ENCODE measurements at regions not wholly inside any gene's neighbourhood (a gene's known extent, or its start where the extent isn't known, plus 50 kb on each side); places are given as distances from the start of the nearest gene placed in this dataset.

DNA sequence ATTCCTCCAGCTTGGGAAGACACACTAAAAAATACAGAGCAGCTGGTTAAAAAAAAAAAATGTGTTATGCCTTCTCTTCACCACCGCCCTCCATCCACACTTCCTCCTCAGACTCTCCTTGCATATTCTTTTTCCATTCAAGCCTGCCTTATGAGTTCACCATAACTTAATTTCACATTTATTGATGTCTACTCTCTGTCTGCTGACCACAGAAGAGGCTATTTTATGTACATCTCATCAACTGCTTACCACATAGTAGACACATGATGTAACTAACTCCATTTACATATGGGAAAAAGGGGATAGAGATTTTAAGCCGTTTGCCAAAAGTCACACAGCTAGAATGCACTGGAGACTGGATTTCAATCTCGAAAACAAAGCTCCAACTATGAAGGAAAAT is 409.8 kb downstream of the CDH11 start:
- Mint-ChIP-seq H3K27ac (no peak overlapping the region), H3K4me1 (peaks cover 5% of the 10 kb centered on the region), H3K4me3 (no peak overlapping the region), H3K27me3 (ENCODE audit: low read depth) (no peaks in the 10 kb centered on the region), H3K9me3 (no peaks in the 10 kb centered on the region), H3K36me3 (no peaks in the 10 kb centered on the region)
- no peak for DNase-seq (ENCODE audit: low spot score in 2 of 2, unreplicated experiment in 2 of 2)
- TF ChIP-seq, protein P1, sequence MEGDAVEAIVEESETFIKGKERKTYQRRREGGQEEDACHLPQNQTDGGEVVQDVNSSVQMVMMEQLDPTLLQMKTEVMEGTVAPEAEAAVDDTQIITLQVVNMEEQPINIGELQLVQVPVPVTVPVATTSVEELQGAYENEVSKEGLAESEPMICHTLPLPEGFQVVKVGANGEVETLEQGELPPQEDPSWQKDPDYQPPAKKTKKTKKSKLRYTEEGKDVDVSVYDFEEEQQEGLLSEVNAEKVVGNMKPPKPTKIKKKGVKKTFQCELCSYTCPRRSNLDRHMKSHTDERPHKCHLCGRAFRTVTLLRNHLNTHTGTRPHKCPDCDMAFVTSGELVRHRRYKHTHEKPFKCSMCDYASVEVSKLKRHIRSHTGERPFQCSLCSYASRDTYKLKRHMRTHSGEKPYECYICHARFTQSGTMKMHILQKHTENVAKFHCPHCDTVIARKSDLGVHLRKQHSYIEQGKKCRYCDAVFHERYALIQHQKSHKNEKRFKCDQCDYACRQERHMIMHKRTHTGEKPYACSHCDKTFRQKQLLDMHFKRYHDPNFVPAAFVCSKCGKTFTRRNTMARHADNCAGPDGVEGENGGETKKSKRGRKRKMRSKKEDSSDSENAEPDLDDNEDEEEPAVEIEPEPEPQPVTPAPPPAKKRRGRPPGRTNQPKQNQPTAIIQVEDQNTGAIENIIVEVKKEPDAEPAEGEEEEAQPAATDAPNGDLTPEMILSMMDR (IDR thresholded peaks at IDR 0.05; ENCODE audit: unreplicated experiment) = no peak

DNA sequence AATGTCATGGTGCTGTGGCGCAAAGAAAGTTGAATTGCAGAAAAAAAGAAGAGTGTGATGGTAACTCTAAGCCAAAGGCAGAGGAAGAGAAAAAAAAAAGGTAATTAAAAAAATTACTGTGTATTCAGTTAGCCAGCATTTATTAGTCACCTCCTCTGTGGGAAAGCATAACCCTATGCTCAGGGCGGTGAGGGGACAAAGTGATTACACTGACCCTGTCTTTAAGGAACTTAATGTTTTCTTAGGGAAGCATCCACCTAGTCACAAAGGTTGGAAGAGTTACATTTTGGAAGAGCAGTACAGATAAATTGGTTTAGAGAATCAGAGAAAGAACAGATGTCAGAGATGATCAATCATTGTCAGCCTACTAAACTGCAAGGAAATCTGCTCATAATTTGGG is 410.3 kb downstream of the CDH11 start:
- DNase-seq (ENCODE audit: low spot score in 2 of 2, unreplicated experiment in 2 of 2) = no peak
- Mint-ChIP-seq H3K27ac (no peak overlapping the region), H3K9me3 (no peaks in the 10 kb centered on the region), H3K4me1 (peaks cover 5% of the 10 kb centered on the region), H3K36me3 (no peaks in the 10 kb centered on the region), H3K27me3 (ENCODE audit: low read depth) (no peaks in the 10 kb centered on the region), H3K4me3 (no peak overlapping the region)
- TF ChIP-seq, protein P1 (IDR thresholded peaks at IDR 0.05; ENCODE audit: unreplicated experiment) = no peak

DNA sequence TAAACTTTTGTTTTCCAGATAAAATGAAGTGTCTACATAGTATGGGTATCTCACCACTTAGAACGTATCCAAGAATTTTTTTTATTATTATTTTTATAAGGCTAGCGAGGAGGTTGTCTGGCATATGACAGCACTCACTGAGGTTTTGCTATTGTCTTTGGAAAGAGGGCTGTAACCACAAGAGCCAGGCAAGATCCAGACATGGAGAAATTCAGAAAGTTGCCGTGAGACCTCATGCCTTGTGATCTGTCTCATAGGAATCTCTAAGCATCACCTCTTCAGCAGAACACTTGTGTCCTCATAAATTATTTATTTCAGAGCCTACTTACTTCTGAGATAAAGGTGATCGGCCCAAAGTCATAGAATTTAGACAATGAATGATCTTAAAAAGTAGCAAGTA is 410.8 kb downstream of the CDH11 start:
- Mint-ChIP-seq H3K36me3 (no peaks in the 10 kb centered on the region), H3K4me1 (peaks cover 5% of the 10 kb centered on the region), H3K9me3 (no peaks in the 10 kb centered on the region), H3K27me3 (ENCODE audit: low read depth) (no peaks in the 10 kb centered on the region), H3K27ac (no peak overlapping the region), H3K4me3 (no peak overlapping the region)
- no peak for DNase-seq (ENCODE audit: low spot score in 2 of 2, unreplicated experiment in 2 of 2)
- TF ChIP-seq, protein P1 (IDR thresholded peaks at IDR 0.05; ENCODE audit: unreplicated experiment) = no peak

DNA sequence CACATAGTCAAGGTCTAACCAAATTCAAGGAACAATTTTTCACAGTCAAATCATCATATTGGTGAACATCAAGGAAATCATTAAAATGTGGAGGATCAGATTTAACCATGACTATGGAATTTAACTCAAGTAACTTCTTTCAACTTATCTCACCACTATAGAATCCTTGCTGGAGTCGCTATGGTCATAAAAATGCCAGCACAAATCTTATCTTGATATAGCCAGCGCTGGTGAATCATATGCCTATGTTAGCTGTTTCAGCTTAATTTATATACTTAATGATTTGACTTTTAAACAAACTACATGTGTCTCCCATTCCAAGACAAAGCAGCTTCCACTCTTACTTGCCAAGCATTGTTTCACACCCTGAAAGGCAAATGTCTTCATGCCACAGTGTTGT is 416.4 kb downstream of the CDH11 start:
- TF ChIP-seq, protein P1 (IDR thresholded peaks at IDR 0.05; ENCODE audit: unreplicated experiment) = no peak
- Mint-ChIP-seq H3K4me3 (no peak overlapping the region), H3K27ac (no peak overlapping the region), H3K4me1 (peaks cover 1% of the 10 kb centered on the region), H3K36me3 (no peaks in the 10 kb centered on the region), H3K27me3 (ENCODE audit: low read depth) (no peaks in the 10 kb centered on the region), H3K9me3 (no peaks in the 10 kb centered on the region)
- no peak for DNase-seq (ENCODE audit: low spot score in 2 of 2, unreplicated experiment in 2 of 2)

DNA sequence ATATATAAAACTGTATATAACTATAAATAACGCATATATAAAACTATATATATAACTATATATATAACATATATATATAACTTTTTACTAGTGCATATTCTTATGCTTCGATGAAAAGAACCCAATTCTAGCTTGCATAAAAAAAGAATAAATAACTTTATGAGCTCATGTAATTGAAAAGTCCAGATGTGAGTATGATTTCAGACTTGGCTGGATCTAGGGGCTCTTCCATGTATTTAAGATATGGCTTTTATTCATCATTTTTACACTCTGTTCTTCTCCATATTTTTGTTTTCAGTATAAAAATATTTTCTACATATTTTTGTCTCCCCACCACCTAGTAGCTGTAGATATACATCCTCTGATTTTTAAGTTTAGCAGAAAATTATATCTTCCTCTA is 417.5 kb downstream of the CDH11 start:
- DNase-seq (ENCODE audit: low spot score in 2 of 2, unreplicated experiment in 2 of 2) = no peak
- Mint-ChIP-seq H3K4me1 (peaks cover 1% of the 10 kb centered on the region), H3K27me3 (ENCODE audit: low read depth) (no peaks in the 10 kb centered on the region), H3K36me3 (no peaks in the 10 kb centered on the region), H3K27ac (no peak overlapping the region), H3K9me3 (no peaks in the 10 kb centered on the region), H3K4me3 (no peak overlapping the region)
- TF ChIP-seq, protein P1 (IDR thresholded peaks at IDR 0.05; ENCODE audit: unreplicated experiment) = no peak

DNA sequence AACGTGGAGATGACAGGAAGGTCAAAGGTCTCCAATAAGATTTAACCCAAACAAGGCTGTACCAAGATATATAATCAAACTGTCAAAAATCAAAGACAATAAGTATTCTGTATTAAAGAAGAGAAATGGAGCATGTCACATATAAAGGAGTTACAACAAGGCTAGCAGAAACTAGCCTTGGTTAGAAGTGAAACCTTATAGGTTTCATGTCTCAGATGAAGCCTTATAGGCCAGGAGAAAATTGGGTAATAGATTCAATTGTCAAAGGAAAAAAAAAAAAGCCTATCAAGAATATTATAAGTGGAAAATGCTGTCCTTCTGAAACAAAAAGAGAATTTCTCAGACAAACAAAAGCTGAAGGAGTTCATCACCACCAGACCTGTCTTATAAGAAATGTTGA is 419.4 kb downstream of the CDH11 start:
- no peaks in the 10 kb centered on the region for H3K9me3 Mint-ChIP-seq
- no peak for DNase-seq (ENCODE audit: low spot score in 2 of 2, unreplicated experiment in 2 of 2)
- peaks cover 1% of the 10 kb centered on the region for H3K4me1 Mint-ChIP-seq
- TF ChIP-seq, protein P1 (IDR thresholded peaks at IDR 0.05; ENCODE audit: unreplicated experiment) = no peak
- H3K36me3 Mint-ChIP-seq = no peaks in the 10 kb centered on the region
- no peaks in the 10 kb centered on the region for H3K27me3 Mint-ChIP-seq (ENCODE audit: low read depth)
- H3K4me3 Mint-ChIP-seq = no peak overlapping the region
- no peak overlapping the region for H3K27ac Mint-ChIP-seq

All from mesothelial cell of epicardium (in vitro differentiated cells).